ENCODE measurements at regions not wholly inside any gene's neighbourhood (a gene's known extent, or its start where the extent isn't known, plus 50 kb on each side); places are given as distances from the start of the nearest gene placed in this dataset.
"Not testable (repeated sequence)": the region's sequence is repeated elsewhere in the genome, so short reads cannot be mapped to it uniquely, and the experiment has no call there.

- not testable (repeated sequence) for TF ChIP-seq CTCF (IDR thresholded peaks at IDR 0.05); POLR2AphosphoS5 (IDR thresholded peaks at IDR 0.05; ENCODE audit: low read depth, low read length); SIN3A (IDR thresholded peaks at IDR 0.05; ENCODE audit: borderline replicate concordance, insufficient read depth, low read depth, low read length); REST (IDR thresholded peaks at IDR 0.05; ENCODE audit: insufficient read depth in 1 of 2, low read depth in 2 of 2, low read length in 1 of 2); TCF7L2 (IDR thresholded peaks at IDR 0.05; ENCODE audit: low read depth, low read length)
Observed at GRCh38 chr11:67884073-67884757, 119.7 kb downstream of the UNC93B1 start.

All from Panc1 (cell line).